ENCODE measurements at regions not wholly inside any gene's neighbourhood (a gene's known extent, or its start where the extent isn't known, plus 50 kb on each side); places are given as distances from the start of the nearest gene placed in this dataset.
A peak's percentile ranks its signal among the peaks of the same experiment; 100 is the strongest.
"Not testable (repeated sequence)": the region's sequence is repeated elsewhere in the genome, so short reads cannot be mapped to it uniquely, and the experiment has no call there.

GRCh38 chrX:129361576-129361975 is 161.7 kb downstream of the SMARCA1 start:
- Histone ChIP-seq H3K4me1 (replicated peaks in 1 of 2) (no peaks in the 10 kb centered on the region), H3K4me3 (no peak overlapping the region), H3K27ac (no peak overlapping the region)
- WGBS, 10 experiments: 0 to 100% (median 59%) methylated on average over 1 to 5 of the region's 5 CpGs; no CpG with 5 or more reads in 2 of the 10 experiments
- in situ Hi-C loops (cut with MboI; ENCODE audit: low pct_unique_long_range_greater_than_20kb in 2 of 9, low sequenced_read_pairs in 9 of 9, unreplicated experiment in 9 of 9): no loop called here
- no peak for ATAC-seq (replicated peaks in 6 of 8)

- peak in 3 of 8 experiments; percentile 57 to 77 (median 59) for ATAC-seq (replicated peaks in 6 of 8)
- 0 to 40% (median 13%) methylated on average over 1 to 5 of the region's 5 CpGs; no CpG with 5 or more reads in 4 of the 10 experiments for WGBS, 10 experiments
- in situ Hi-C loops (cut with MboI; ENCODE audit: low pct_unique_long_range_greater_than_20kb in 2 of 9, low sequenced_read_pairs in 9 of 9, unreplicated experiment in 9 of 9): no loop called here
- no peaks in the 10 kb centered on the region for H3K4me1 ChIP-seq (replicated peaks in 1 of 2)
- no peak overlapping the region for H3K4me3 ChIP-seq
- no peak overlapping the region for H3K27ac ChIP-seq
Observed at GRCh38 chrX:129360175-129360574, 163.1 kb downstream of the SMARCA1 start.

GRCh38 chrX:129359269-129359668 is 164.0 kb downstream of the SMARCA1 start:
- H3K4me1 ChIP-seq (replicated peaks in 1 of 2): no peaks in the 10 kb centered on the region
- 50 to 100% (median 71%) methylated on average over 1 to 2 of the region's 2 CpGs; no CpG with 5 or more reads in 5 of the 10 experiments for WGBS, 10 experiments
- no peak for ATAC-seq (replicated peaks in 6 of 8)
- H3K27ac ChIP-seq: no peak overlapping the region
- H3K4me3 ChIP-seq: no peak overlapping the region
- in situ Hi-C loops (cut with MboI; ENCODE audit: low pct_unique_long_range_greater_than_20kb in 2 of 9, low sequenced_read_pairs in 9 of 9, unreplicated experiment in 9 of 9): no loop called here

GRCh38 chrX:129357428-129357827 is 165.9 kb downstream of the SMARCA1 start:
- in situ Hi-C loops (cut with MboI; ENCODE audit: low pct_unique_long_range_greater_than_20kb in 2 of 9, low sequenced_read_pairs in 9 of 9, unreplicated experiment in 9 of 9); ATAC-seq (replicated peaks in 6 of 8); H3K4me1 ChIP-seq (replicated peaks in 1 of 2); H3K4me3 ChIP-seq; H3K27ac ChIP-seq: not testable (repeated sequence)
- no CpG with 5 or more reads among the region's 4 CpGs for WGBS, 10 experiments

GRCh38 chrX:129347291-129347690 is 176.0 kb downstream of the SMARCA1 start:
- no CpG with 5 or more reads among the region's 2 CpGs for WGBS, 10 experiments
- H3K4me3 ChIP-seq: no peak overlapping the region
- H3K4me1 ChIP-seq (replicated peaks in 1 of 2): no peaks in the 10 kb centered on the region
- peak in 1 of 8 experiments; percentile 34 for ATAC-seq (replicated peaks in 6 of 8)
- in situ Hi-C loops (cut with MboI; ENCODE audit: low pct_unique_long_range_greater_than_20kb in 2 of 9, low sequenced_read_pairs in 9 of 9, unreplicated experiment in 9 of 9): no loop called here
- no peak overlapping the region for H3K27ac ChIP-seq

GRCh38 chrX:129346574-129346973 is 176.7 kb downstream of the SMARCA1 start:
- WGBS, 10 experiments: 40 to 100% (median 50%) methylated on average over 1 to 2 of the region's 3 CpGs; no CpG with 5 or more reads in 7 of the 10 experiments
- H3K27ac ChIP-seq: no peak overlapping the region
- ATAC-seq (replicated peaks in 6 of 8): no peak
- H3K4me1 ChIP-seq (replicated peaks in 1 of 2): no peaks in the 10 kb centered on the region
- in situ Hi-C loops (cut with MboI; ENCODE audit: low pct_unique_long_range_greater_than_20kb in 2 of 9, low sequenced_read_pairs in 9 of 9, unreplicated experiment in 9 of 9): no loop called here
- H3K4me3 ChIP-seq: no peak overlapping the region

- H3K4me1 ChIP-seq (replicated peaks in 1 of 2); in situ Hi-C loops (cut with MboI; ENCODE audit: low pct_unique_long_range_greater_than_20kb in 2 of 9, low sequenced_read_pairs in 9 of 9, unreplicated experiment in 9 of 9); H3K27ac ChIP-seq; ATAC-seq (replicated peaks in 6 of 8): not testable (repeated sequence)
- 80% methylated on average over 1 of the region's 16 CpGs; no CpG with 5 or more reads in 9 of the 10 experiments for WGBS, 10 experiments
- H3K4me3 ChIP-seq: peak overlapping the region in 1 of 5 donors; percentile 11
Observed at GRCh38 chrX:129337264-129337663, 186.0 kb downstream of the SMARCA1 start.

GRCh38 chrX:129323115-129323514 is 200.2 kb downstream of the SMARCA1 start:
- WGBS, 10 experiments: 20 to 100% (median 68%) methylated on average over 1 to 3 of the region's 3 CpGs; no CpG with 5 or more reads in 6 of the 10 experiments
- Histone ChIP-seq H3K4me1 (replicated peaks in 1 of 2) (no peaks in the 10 kb centered on the region), H3K4me3 (no peak overlapping the region), H3K27ac (no peak overlapping the region)
- in situ Hi-C loops (cut with MboI; ENCODE audit: low pct_unique_long_range_greater_than_20kb in 2 of 9, low sequenced_read_pairs in 9 of 9, unreplicated experiment in 9 of 9): no loop called here
- no peak for ATAC-seq (replicated peaks in 6 of 8)

- no peak overlapping the region for H3K4me3 ChIP-seq
- H3K4me1 ChIP-seq (replicated peaks in 1 of 2): no peaks in the 10 kb centered on the region
- WGBS, 10 experiments: 0 to 50% (median 19%) methylated on average over 1 of the region's 1 CpG; no CpG with 5 or more reads in 6 of the 10 experiments
- no peak for ATAC-seq (replicated peaks in 6 of 8)
- H3K27ac ChIP-seq: no peak overlapping the region
- in situ Hi-C loops (cut with MboI; ENCODE audit: low pct_unique_long_range_greater_than_20kb in 2 of 9, low sequenced_read_pairs in 9 of 9, unreplicated experiment in 9 of 9): no loop called here
Observed at GRCh38 chrX:129318375-129318774, 204.9 kb downstream of the SMARCA1 start.

- Histone ChIP-seq H3K4me1 (replicated peaks in 1 of 2) (no peaks in the 10 kb centered on the region), H3K4me3 (no peak overlapping the region), H3K27ac (no peak overlapping the region)
- 0 to 100% (median 72%) methylated on average over 1 to 2 of the region's 2 CpGs; no CpG with 5 or more reads in 4 of the 10 experiments for WGBS, 10 experiments
- in situ Hi-C loops (cut with MboI; ENCODE audit: low pct_unique_long_range_greater_than_20kb in 2 of 9, low sequenced_read_pairs in 9 of 9, unreplicated experiment in 9 of 9): no loop called here
- ATAC-seq (replicated peaks in 6 of 8): no peak
Observed at GRCh38 chrX:129316461-129316860, 206.8 kb downstream of the SMARCA1 start.

GRCh38 chrX:129310000-129310399 is 213.3 kb downstream of the SMARCA1 start:
- ATAC-seq (replicated peaks in 6 of 8): no peak
- no peak overlapping the region for H3K27ac ChIP-seq
- no peaks in the 10 kb centered on the region for H3K4me1 ChIP-seq (replicated peaks in 1 of 2)
- in situ Hi-C loops (cut with MboI; ENCODE audit: low pct_unique_long_range_greater_than_20kb in 2 of 9, low sequenced_read_pairs in 9 of 9, unreplicated experiment in 9 of 9): no loop called here
- no peak overlapping the region for H3K4me3 ChIP-seq
- WGBS, 10 experiments: 0 to 60% methylated on average over 1 to 2 of the region's 2 CpGs; no CpG with 5 or more reads in 8 of the 10 experiments

GRCh38 chrX:129262912-129263311 is 260.4 kb downstream of the SMARCA1 start:
- Histone ChIP-seq H3K4me1 (replicated peaks in 1 of 2) (no peaks in the 10 kb centered on the region), H3K4me3 (no peak overlapping the region), H3K27ac (no peak overlapping the region)
- in situ Hi-C loops (cut with MboI; ENCODE audit: low pct_unique_long_range_greater_than_20kb in 2 of 9, low sequenced_read_pairs in 9 of 9, unreplicated experiment in 9 of 9): no loop called here
- 10 to 100% (median 34%) methylated on average over 1 to 4 of the region's 4 CpGs; no CpG with 5 or more reads in 5 of the 10 experiments for WGBS, 10 experiments
- ATAC-seq (replicated peaks in 6 of 8): no peak

- 49% methylated on average over 4 of the region's 5 CpGs; no CpG with 5 or more reads in 9 of the 10 experiments for WGBS, 10 experiments
- in situ Hi-C loops (cut with MboI; ENCODE audit: low pct_unique_long_range_greater_than_20kb in 2 of 9, low sequenced_read_pairs in 9 of 9, unreplicated experiment in 9 of 9); H3K4me3 ChIP-seq; H3K4me1 ChIP-seq (replicated peaks in 1 of 2); H3K27ac ChIP-seq; ATAC-seq (replicated peaks in 6 of 8): not testable (repeated sequence)
Observed at GRCh38 chrX:129255516-129255915, 267.8 kb downstream of the SMARCA1 start.

GRCh38 chrX:129249563-129249962 is 273.7 kb downstream of the SMARCA1 start:
- H3K4me1 ChIP-seq (replicated peaks in 1 of 2): peaks cover 0 to 6% of the 10 kb centered on the region in 2 donors
- ATAC-seq (replicated peaks in 6 of 8): no peak
- H3K27ac ChIP-seq: no peak overlapping the region
- WGBS, 10 experiments: 0 to 75% (median 46%) methylated on average over 1 to 3 of the region's 3 CpGs; no CpG with 5 or more reads in 6 of the 10 experiments
- H3K4me3 ChIP-seq: no peak overlapping the region
- in situ Hi-C loops (cut with MboI; ENCODE audit: low pct_unique_long_range_greater_than_20kb in 2 of 9, low sequenced_read_pairs in 9 of 9, unreplicated experiment in 9 of 9): no loop called here

Measured in motor neuron (in vitro differentiated cells).